GM18499 (cell line): ENCODE measurements at regions not wholly inside any gene's neighbourhood (a gene's known extent, or its start where the extent isn't known, plus 50 kb on each side); places are given as distances from the start of the nearest gene placed in this dataset.
"Not testable (repeated sequence)": the region's sequence is repeated elsewhere in the genome, so short reads cannot be mapped to it uniquely, and the experiment has no call there.

Source experiments
- ATAC-seq: cut with Tn5 transposase; IDR thresholded peaks from one replicate; pipeline ENCODE4 v1.9.1; 2021; ENCODE audit warnings: moderate number of reproducible peaks; ENCODE audit not compliant: insufficient read depth, unreplicated experiment

- ATAC-seq = no peak
Observed at GRCh38 chr5:130871346-130872086, 293.5 kb downstream of the HINT1 start.

GRCh38 chr5:130870691-130871090 lies 294.4 kb downstream of the HINT1 start:
- no peak for ATAC-seq

GRCh38 chr5:130868186-130868840 lies 296.7 kb downstream of the HINT1 start:
- ATAC-seq = no peak

GRCh38 chr5:130845049-130845765 lies 319.8 kb downstream of the HINT1 start:
- no peak for ATAC-seq

GRCh38 chr5:130836729-130837649 lies 328.1 kb downstream of the HINT1 start:
- ATAC-seq = peak; percentile 56

GRCh38 chr5:130817598-130818384 lies 347.3 kb downstream of the HINT1 start:
- not testable (repeated sequence) for ATAC-seq

- ATAC-seq = no peak
Observed at GRCh38 chr5:130815246-130815645, 349.8 kb downstream of the HINT1 start.

- ATAC-seq = no peak
Observed at GRCh38 chr5:130808691-130809090, 356.4 kb downstream of the HINT1 start.

GRCh38 chr5:130805648-130806047 lies 359.4 kb downstream of the HINT1 start:
- no peak for ATAC-seq

GRCh38 chr5:130805036-130805435 lies 360.0 kb downstream of the HINT1 start:
- ATAC-seq = no peak

GRCh38 chr5:130801963-130802362 lies 363.1 kb downstream of the HINT1 start:
- ATAC-seq = no peak

- ATAC-seq = no peak
Observed at GRCh38 chr5:130799015-130799414, 366.0 kb downstream of the HINT1 start.

- ATAC-seq = no peak
Observed at GRCh38 chr5:130797303-130797702, 367.8 kb downstream of the HINT1 start.

- no peak for ATAC-seq
Observed at GRCh38 chr5:130796902-130797301, 368.2 kb downstream of the HINT1 start.

GRCh38 chr5:130796032-130796431 lies 369.0 kb downstream of the HINT1 start:
- ATAC-seq = no peak

GRCh38 chr5:130795037-130795436 lies 370.0 kb downstream of the HINT1 start:
- ATAC-seq = no peak

- no peak for ATAC-seq
Observed at GRCh38 chr5:130777794-130778193, 387.3 kb downstream of the HINT1 start.

GRCh38 chr5:130773813-130774212 lies 391.2 kb downstream of the HINT1 start:
- no peak for ATAC-seq

- ATAC-seq = no peak
Observed at GRCh38 chr5:130762031-130762430, 403.0 kb downstream of the HINT1 start.
